ENCODE measurements at regions not wholly inside any gene's neighbourhood (a gene's known extent, or its start where the extent isn't known, plus 50 kb on each side); places are given as distances from the start of the nearest gene placed in this dataset.

- no peak for TF ChIP-seq ZNF274 (IDR thresholded peaks at IDR 0.05; ENCODE audit: low read depth, low read length)
- no peak for TF ChIP-seq YY1 (IDR thresholded peaks at IDR 0.05; ENCODE audit: insufficient read depth, insufficient read length)
Observed at GRCh38 chr5:125793470-125793869, 629.7 kb upstream of the GRAMD2B start.
